GM12872 (cell line): ENCODE measurements at regions not wholly inside any gene's neighbourhood (a gene's known extent, or its start where the extent isn't known, plus 50 kb on each side); places are given as distances from the start of the nearest gene placed in this dataset.

Source experiments
- CTCF ChIP-seq: IDR thresholded peaks from 3 replicates; pipeline ENCODE4 v1.5.1; 2011; ENCODE audit warnings: low read depth, mild to moderate bottlenecking, low read length, moderate library complexity; ENCODE audit not compliant: insufficient read depth

- TF ChIP-seq CTCF = no peak
Measured at GRCh38 chr19:28881616-28882015, 331.3 kb downstream of the UQCRFS1 start.

GRCh38 chr19:28880735-28881401, 332.1 kb downstream of the UQCRFS1 start:
- TF ChIP-seq CTCF = no peak

- TF ChIP-seq CTCF = peak; percentile 53
Measured at GRCh38 chr19:28878862-28879566, 333.9 kb downstream of the UQCRFS1 start.

GRCh38 chr19:28876609-28877123, 336.3 kb downstream of the UQCRFS1 start:
- TF ChIP-seq CTCF = no peak

GRCh38 chr19:28874742-28875141, 338.2 kb downstream of the UQCRFS1 start:
- no peak for TF ChIP-seq CTCF

- no peak for TF ChIP-seq CTCF
Measured at GRCh38 chr19:28873301-28873700, 339.6 kb downstream of the UQCRFS1 start.

GRCh38 chr19:28871099-28871725, 341.7 kb downstream of the UQCRFS1 start:
- TF ChIP-seq CTCF = no peak
